ENCODE measurements at regions not wholly inside any gene's neighbourhood (a gene's known extent, or its start where the extent isn't known, plus 50 kb on each side); places are given as distances from the start of the nearest gene placed in this dataset.

DNA sequence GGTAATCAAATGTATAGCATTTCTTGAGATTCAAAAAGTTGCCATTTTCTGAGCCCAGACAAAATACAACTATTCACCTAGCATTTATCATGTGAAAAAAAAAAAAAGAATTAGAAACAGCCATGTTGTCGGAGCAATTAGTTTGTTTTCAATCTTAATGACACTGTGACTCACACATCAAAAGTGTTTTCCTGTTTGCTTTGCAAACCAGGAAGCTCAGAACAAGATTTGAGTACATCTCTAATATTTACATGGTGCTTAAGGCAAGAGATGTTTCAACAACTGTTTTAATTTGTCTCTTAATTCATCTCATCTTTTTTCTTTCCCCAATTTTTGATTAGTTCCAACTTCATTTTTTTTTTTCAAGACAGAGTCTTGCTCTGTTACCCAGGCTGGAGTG lies 62.5 kb upstream of the CAPZB start:
- intact Hi-C loops (cut with DNase I) = no loop called here
- 24 to 43% methylated on average over 1 of the region's 1 CpG for WGBS, 2 donors
- Histone ChIP-seq H3K27me3 (peaks cover 0 to 4% (median 0%) of the 10 kb centered on the region in 4 donors), H3K4me3 (no peak overlapping the region), H3K4me1 (no peaks in the 10 kb centered on the region), H3K27ac (no peak overlapping the region), H3K9me3 (peaks cover 0 to 6% (median 4%) of the 10 kb centered on the region in 3 donors), H3K36me3 (no peaks in the 10 kb centered on the region)
- DNase-seq = no peak
- TF ChIP-seq, protein P1, sequence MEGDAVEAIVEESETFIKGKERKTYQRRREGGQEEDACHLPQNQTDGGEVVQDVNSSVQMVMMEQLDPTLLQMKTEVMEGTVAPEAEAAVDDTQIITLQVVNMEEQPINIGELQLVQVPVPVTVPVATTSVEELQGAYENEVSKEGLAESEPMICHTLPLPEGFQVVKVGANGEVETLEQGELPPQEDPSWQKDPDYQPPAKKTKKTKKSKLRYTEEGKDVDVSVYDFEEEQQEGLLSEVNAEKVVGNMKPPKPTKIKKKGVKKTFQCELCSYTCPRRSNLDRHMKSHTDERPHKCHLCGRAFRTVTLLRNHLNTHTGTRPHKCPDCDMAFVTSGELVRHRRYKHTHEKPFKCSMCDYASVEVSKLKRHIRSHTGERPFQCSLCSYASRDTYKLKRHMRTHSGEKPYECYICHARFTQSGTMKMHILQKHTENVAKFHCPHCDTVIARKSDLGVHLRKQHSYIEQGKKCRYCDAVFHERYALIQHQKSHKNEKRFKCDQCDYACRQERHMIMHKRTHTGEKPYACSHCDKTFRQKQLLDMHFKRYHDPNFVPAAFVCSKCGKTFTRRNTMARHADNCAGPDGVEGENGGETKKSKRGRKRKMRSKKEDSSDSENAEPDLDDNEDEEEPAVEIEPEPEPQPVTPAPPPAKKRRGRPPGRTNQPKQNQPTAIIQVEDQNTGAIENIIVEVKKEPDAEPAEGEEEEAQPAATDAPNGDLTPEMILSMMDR (IDR thresholded peaks at IDR 0.05) = no peak
- TF ChIP-seq POLR2A (IDR thresholded peaks at IDR 0.05) = no peak

DNA sequence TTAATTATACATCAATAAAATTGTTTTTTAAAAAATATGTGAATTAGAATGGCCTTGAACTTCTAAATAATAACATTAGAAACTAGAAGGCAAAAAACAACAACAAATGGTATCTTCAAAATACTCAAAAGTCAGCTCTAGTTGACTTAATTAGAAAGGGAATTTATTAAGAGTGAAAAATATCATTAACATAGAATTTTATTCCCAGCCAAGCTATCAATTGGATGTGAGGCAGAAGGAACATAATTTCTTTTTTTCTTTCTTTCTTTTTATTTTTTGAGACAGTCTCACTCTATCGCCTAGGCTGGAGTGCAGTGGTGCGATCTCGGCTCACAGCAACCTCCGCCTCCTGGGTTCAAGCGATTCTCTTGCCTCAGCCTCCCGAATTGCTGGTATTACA lies 51.2 kb upstream of the CAPZB start:
- intact Hi-C loops (cut with DNase I) = no loop called here
- WGBS, 2 donors = 91 to 93% methylated on average over 6 of the region's 6 CpGs
- TF ChIP-seq POLR2A (IDR thresholded peaks at IDR 0.05) = no peak
- TF ChIP-seq, protein P1 (IDR thresholded peaks at IDR 0.05) = no peak

DNA sequence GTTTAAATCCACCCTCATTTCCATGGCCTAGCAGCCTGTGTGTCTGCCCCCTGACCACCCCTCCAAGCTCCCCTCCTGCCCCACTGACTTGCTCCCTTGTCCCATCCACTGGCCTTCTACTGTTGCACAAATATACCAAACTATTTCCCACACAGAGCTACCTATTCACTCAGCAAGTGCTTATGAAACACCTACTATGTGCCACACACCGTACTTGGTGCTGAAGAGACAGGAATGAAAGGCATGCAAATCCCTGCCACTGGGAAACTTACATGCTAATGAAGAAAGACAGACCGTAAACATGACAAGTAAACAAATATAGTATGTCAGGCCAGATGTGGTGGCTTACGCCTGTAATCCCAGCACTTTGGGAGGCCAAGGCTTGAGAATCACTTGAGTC lies 49.9 kb upstream of the CAPZB start:
- DNase-seq = no peak
- H3K27ac ChIP-seq = no peak overlapping the region
- H3K36me3 ChIP-seq = no peaks in the 10 kb centered on the region
- H3K27me3 ChIP-seq = no peaks in the 10 kb centered on the region
- TF ChIP-seq, protein P1 (IDR thresholded peaks at IDR 0.05) = no peak
- TF ChIP-seq POLR2A (IDR thresholded peaks at IDR 0.05) = no peak
- H3K4me3 ChIP-seq = no peak overlapping the region
- no peaks in the 10 kb centered on the region for H3K4me1 ChIP-seq
- WGBS, 2 donors = 83% methylated on average over 3 of the region's 3 CpGs
- intact Hi-C loops (cut with DNase I) = no loop called here
- H3K9me3 ChIP-seq = peaks cover 0 to 8% (median 0%) of the 10 kb centered on the region in 3 donors

More for the DNA sequence above, 51.2 kb upstream of the CAPZB start:
- DNase-seq = no peak
- H3K4me3 ChIP-seq = no peak overlapping the region
- H3K9me3 ChIP-seq = peaks cover 0 to 9% (median 0%) of the 10 kb centered on the region in 3 donors
- no peaks in the 10 kb centered on the region for H3K4me1 ChIP-seq
- H3K27ac ChIP-seq = no peak overlapping the region
- H3K27me3 ChIP-seq = no peaks in the 10 kb centered on the region
- no peaks in the 10 kb centered on the region for H3K36me3 ChIP-seq

Measured in esophagus squamous epithelium (tissue), 5 donors.